HG03442 (cell line): ENCODE measurements at regions not wholly inside any gene's neighbourhood (a gene's known extent, or its start where the extent isn't known, plus 50 kb on each side); places are given as distances from the start of the nearest gene placed in this dataset.
A peak's percentile ranks its signal among the peaks of the same experiment; 100 is the strongest.
"Not testable (repeated sequence)": the region's sequence is repeated elsewhere in the genome, so short reads cannot be mapped to it uniquely, and the experiment has no call there.

ENCODE experiments used
- ATAC-seq: cut with Tn5 transposase; IDR thresholded peaks from one replicate; pipeline ENCODE4 v1.9.1; 2021; ENCODE audit warnings: mild to moderate bottlenecking, moderate library complexity; ENCODE audit not compliant: unreplicated experiment

GRCh38 chr2:87258887-87259286 lies 237.2 kb upstream of the PLGLB1 start:
- ATAC-seq: not testable (repeated sequence)

GRCh38 chr2:87262184-87262702 lies 240.6 kb upstream of the PLGLB1 start:
- ATAC-seq: not testable (repeated sequence)

DNA sequence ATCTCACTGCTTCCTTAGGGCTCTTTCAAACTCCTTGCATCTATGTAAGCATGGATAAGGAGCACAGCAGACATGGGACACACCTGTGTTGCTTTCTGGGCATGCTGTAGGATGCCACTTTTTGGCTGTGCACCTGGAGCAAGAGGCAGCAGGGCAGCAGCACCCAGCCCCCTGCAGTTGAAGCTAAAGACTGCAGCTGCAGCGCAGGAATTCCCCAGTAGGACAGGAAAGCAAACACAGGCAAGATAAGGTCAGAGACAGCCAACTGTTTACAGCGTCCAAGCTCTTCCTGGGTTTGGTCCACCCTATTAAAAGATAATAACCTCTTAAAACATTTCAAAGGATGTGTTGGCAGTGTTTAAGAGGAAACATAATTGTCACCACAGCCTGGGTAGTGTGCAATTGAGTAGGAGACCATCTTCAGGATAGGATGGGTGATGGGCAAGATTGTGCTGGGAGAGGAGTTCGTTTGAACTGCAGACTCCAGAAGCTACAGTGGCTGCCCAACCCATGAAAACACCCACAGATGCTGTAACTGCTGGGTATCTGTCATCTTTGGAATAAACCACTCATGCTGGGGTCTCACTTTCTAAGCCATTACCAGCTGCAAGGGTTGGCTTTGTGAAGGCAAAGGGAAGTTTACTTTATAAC lies 242.3 kb upstream of the PLGLB1 start:
- ATAC-seq: not testable (repeated sequence)

DNA sequence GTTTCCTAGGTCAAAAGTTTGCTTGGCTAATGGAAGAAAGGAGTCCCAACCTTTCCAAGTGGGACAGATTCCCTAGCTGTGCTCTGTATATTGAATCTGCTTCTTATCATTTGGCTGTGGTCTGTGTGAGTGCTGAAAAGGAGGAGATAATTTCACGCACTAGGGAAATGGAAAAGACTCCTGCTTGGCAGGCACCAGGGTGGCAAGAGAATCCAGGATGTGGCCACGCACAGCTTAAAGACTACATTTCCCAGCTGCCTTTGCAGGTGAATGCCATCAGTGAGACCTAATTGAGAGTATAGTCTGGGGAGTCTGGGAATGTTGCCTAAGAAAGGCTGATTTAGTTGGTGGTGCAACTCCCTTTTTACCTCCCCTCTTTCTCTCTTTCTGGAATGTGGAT lies 253.5 kb upstream of the PLGLB1 start:
- not testable (repeated sequence) for ATAC-seq

GRCh38 chr2:87275974-87276629 lies 254.5 kb upstream of the PLGLB1 start:
- not testable (repeated sequence) for ATAC-seq

GRCh38 chr2:87276673-87277072 lies 255.0 kb upstream of the PLGLB1 start:
- ATAC-seq: not testable (repeated sequence)

DNA sequence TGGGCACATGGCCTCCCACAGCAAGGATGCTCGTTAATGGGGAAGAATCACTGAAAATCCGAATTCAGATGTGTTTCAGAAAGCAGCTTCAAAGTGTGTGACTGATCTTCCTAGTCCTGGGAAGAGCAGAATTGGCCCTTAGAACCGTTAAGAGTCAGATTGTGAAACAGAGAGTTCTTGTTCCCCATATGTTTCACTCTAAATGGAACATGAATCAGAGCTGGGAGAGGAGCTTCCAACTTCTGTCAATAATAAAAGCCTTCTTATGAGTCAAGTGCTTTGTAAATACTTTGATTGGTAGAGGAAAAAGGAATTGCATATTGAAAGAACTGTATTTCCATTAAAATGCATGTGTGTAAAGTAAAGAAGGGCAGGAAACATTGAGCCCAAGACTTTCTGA lies 256.1 kb upstream of the PLGLB1 start:
- ATAC-seq: not testable (repeated sequence)

GRCh38 chr2:87280596-87281355 lies 259.1 kb upstream of the PLGLB1 start:
- not testable (repeated sequence) for ATAC-seq

DNA sequence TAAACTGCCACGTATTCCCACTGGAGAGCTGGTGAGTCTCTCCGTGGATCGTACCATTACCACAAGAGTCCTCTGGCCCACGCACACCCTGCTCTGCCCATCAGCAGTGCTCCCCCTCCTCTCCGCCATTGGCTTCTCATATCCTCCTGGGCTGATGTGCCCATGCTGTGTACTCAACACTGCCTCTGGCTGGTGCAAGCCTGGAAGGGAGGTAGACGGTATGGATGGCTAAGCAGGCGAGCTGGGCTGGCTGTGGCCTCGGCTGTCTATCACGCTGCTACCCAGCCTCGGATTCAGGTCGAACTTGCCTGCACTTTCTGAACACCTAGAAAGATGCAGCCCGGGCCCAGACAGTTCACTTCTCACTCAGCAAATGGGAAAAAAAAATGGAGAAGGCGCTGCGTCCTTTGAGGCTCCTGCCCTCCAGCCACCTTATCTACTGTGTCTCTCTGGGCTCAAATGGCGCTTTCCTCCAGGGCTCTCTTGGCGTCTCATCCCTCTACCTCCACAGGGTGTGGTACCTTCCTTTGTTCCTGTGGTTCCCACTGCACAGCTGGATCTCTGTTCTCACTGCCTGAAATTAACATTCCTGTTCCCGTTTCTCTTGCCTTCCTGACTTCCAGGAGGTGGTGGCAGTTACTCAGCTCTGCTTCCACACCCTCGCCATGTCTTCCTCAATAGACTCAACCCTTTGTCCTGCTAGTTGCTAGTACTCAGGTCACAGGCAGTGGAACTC lies 262.3 kb upstream of the PLGLB1 start:
- not testable (repeated sequence) for ATAC-seq

DNA sequence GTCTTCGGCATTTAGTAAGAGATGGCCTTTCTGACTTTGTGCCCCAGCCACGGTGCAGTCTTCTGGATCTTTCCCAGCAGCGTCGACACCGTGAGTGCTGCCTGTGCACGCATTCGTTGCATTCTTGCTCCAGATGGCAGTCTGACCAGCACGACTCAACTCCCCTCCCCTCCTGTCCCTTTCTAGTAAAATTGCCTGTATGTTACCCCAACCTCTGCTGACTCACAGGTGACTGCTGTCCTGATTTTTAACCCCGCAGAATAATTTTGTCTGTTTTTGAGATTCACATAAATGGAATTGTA lies 262.8 kb upstream of the PLGLB1 start:
- not testable (repeated sequence) for ATAC-seq

GRCh38 chr2:87285139-87285538 lies 263.5 kb upstream of the PLGLB1 start:
- not testable (repeated sequence) for ATAC-seq

GRCh38 chr2:87290566-87291307 lies 269.1 kb upstream of the PLGLB1 start:
- peak; percentile 80 for ATAC-seq

GRCh38 chr2:87291400-87292200 lies 270.0 kb upstream of the PLGLB1 start:
- not testable (repeated sequence) for ATAC-seq

DNA sequence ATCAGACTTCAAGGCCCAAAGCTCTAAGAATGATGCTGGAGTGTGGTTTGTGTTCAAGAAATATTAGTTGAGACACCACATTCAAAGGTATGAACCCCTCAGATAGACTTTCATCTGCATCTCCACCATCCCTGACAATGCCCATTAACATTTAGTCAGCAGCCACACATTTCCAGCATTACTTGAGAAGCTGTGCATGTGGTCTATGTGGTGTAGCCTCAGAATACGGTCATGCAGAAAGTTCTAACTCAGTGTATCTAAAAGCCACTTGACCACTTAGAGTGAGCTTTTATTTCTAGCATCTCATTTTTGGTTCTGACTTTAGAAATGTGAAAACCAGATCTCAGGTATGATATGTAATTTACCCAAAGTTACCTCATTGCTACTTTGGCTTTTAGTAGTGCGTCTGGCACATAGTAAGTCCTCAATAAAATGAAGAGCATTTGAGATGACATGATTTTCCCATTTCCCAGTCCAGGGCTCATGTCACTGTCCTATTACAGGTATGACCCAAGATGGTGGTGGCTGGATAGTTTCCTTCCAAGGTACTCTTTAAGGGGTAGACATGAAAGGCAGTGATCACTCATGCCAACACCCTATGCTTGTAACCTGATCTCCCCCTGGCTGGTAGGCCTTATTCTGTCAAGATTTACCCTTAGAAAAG lies 272.4 kb upstream of the PLGLB1 start:
- ATAC-seq: not testable (repeated sequence)

GRCh38 chr2:87295135-87295534 lies 273.5 kb upstream of the PLGLB1 start:
- not testable (repeated sequence) for ATAC-seq

DNA sequence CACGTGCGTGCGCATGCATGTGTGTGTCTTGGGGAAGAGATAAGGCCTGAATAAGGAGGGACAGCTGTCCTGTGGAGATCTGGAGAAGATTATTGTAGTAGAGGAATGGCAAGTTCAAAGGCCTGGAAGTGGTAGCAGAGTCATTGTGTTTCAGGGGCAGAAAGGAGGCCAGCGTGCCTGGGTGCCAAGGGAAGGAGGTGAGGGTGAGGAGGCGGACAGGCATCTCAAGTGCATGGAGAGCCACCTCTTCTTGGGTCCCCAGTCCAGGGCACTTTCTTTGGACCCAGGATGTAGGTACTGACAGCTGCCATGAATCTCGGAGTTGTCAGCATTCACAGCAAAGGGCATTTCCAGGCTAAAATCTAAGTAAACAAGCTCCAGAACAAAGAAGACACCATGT lies 279.7 kb upstream of the PLGLB1 start:
- ATAC-seq: not testable (repeated sequence)

DNA sequence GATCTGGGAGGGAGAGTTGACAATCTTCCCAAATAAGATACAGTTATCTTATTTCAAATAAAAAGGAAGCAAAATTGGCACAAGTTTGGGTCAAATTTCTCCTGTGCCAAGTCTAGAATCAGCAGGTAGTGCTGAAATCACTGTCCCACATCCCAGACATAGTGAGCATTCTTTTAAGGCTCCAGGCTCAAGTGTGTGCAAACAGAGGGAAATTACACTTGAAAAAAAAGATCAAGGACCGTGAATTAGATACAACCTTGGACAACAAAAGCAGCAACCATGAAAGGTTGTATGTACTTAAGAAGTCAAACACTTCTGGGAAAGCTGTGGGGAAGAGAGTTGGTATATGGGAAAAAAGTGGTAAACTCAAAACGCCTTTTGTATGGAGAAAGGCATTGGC lies 280.2 kb upstream of the PLGLB1 start:
- not testable (repeated sequence) for ATAC-seq

- not testable (repeated sequence) for ATAC-seq
Observed at GRCh38 chr2:87308621-87309020, 287.0 kb upstream of the PLGLB1 start.

DNA sequence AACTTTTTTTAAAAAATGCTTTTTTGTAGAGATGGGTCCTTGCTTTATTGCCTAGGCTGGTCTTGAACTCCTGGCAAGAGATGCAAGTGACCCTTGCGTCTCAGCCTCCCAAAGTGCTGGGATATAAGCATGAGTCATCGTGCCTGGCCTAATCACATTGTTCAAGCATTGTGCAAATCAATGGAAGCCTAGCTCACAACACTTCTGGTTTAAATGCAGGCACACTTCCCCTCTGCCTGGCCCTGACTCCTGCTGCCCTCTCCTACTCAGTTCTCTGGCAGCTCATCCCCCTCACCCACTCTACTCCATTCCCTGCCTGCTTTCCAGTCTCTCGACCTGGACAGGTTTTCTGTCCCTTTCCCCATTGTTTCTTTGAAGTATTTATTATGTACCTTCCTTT lies 288.1 kb upstream of the PLGLB1 start:
- ATAC-seq: not testable (repeated sequence)
